Epidermal melanocyte (primary cell): ENCODE measurements at regions not wholly inside any gene's neighbourhood (a gene's known extent, or its start where the extent isn't known, plus 50 kb on each side); places are given as distances from the start of the nearest gene placed in this dataset.
"Not testable (repeated sequence)": the region's sequence is repeated elsewhere in the genome, so short reads cannot be mapped to it uniquely, and the experiment has no call there.

ENCODE experiments used
- DNase-seq: peaks from one replicate; pipeline ENCODE4 v3.0.0; 2011; ENCODE audit warnings: low spot score; ENCODE audit not compliant: insufficient read length

GRCh38 chr4:42282081-42282901 lies 115.0 kb upstream of the SHISA3 start:
- DNase-seq = peak; percentile 60

DNA sequence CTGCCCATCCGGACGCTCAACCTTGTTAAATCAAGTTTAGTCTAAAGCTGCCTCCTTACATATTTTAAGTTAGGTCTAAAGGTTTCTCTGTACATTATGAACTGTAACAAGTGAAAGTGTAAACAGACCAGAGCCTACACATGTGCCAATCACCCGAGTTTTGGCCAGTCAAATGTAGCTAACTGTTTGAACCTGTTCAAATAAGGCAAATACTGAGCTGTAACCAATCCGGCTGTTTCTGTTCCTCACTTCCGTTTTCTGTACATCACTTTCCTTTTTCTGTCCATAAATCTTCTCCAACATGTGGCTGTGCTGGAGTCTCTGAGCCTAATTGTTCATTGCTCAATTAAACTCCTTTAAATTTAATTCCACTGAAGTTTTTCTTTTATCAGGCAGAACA lies 113.3 kb upstream of the SHISA3 start:
- DNase-seq = no peak

DNA sequence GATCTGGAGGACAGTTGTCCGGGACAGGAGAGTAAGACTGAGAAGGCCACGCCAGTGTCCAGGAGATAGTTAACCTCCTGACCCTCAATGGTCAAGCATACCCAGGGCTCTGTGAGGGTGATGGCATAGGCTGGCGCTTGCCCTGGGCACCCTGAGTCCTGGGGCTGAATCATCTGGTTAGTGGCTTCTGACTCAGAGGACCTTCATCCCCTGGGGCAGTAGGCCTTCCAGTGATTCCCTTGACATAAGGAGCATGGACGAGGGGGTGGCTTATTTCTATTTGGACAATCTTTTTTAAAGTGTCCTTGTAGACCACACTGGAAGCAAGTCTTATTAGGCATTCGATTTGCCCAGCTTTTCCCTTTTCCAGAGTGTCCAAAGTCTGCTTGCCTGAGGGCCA lies 108.4 kb upstream of the SHISA3 start:
- DNase-seq = not testable (repeated sequence)

DNA sequence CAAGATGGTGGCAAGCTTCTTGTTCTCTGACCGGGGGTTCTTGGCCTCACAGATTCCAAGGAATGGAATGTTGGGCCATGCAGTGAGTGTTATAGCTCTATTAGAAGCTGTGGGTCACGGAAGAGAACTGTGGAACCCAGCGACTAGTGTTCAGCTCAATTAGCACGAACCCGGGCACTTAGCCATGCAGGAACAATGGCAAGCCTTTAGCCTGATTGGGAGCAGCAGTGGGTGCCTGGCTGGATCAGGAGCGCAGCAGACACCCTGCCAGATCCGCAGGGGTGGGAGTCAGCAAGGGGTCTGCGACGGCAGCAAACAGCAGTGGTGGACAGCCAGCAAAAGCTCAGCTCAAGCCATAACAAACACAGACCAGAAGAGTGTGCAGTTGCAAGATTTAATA lies 105.1 kb upstream of the SHISA3 start:
- not testable (repeated sequence) for DNase-seq

DNA sequence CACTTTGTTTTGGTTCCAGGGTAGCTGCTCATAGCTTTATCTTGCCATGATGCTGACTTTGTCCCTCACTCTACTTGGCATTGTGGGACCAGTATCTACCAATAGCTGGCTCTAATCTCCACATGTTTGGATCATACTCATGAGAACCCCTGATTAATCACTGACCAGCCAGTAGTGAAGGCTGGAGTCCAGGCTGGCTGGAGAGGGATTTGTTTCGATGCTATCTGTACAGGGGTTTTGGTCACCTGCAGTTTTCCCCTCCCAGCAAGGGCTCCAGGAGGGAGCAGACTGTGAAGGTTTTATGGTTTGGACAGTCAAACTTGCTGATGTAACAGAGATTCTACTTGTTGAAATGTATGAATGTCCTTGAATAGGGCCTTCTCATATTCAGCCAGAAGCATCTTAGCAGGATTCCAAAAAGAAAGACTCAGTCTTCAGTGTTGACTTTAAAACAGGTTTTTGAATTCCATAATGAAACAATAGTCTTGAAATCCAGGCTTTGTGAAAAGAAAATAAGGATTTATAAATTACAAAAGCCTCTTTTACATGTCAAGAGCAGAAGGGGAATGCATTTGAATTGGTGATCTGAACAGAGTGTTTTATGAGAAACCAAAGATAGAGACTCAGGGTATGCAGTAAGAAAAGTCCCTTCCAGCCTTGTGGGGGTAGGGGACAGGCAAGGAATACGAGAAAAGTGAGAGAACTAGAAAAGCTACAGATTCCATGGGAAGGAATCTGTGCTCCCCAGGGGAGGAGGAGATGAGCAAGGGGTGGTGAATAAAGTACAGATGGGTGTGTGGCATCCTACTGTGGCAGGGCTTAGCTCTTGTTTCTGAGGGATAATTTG lies 103.1 kb upstream of the SHISA3 start:
- no peak for DNase-seq

DNA sequence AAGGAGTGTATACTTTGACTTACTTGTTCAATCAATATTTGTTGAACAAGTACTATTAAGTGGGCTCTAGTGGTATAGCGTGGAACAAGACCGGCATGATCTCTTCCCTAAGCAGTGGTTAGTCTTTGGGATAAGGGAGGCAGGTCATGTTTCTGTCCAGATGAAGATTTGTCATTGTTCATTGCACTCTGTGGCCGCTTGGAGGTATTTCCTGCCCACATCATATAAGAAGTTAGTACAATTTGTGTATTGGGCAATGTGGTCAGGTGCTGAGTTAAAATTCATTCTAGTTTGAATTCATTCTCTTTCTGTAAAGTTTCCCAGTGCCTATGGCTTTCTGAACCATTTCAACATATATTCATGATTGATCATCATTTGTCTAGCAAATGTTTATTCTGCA lies 101.1 kb upstream of the SHISA3 start:
- DNase-seq = no peak

DNA sequence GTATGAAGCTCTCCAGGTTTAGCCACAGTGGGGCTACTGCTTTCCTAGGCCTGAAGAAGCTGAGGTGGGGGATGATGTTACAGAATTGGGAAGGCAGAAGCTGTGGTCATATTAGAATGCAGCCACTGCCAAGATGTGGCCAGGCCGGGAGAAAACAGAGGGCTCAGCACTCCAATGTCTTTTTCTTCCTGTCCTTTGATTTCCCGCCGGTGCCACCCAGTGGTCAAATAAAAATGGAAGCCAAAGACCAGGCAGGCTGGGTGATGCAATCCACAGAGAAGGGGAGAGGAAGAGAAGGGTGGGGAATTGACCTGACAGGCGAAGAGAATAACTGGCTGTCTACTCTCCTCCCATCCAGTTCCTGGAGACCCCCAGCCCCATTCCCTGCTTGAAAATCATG lies 94.9 kb upstream of the SHISA3 start:
- no peak for DNase-seq

GRCh38 chr4:42306221-42307109 lies 90.8 kb upstream of the SHISA3 start:
- no peak for DNase-seq

- DNase-seq = no peak
These were observed 89.0 kb upstream of the SHISA3 start for GRCh38 chr4:42308247-42308646.

GRCh38 chr4:42309361-42310260 lies 87.7 kb upstream of the SHISA3 start:
- DNase-seq = no peak

- no peak for DNase-seq
These were observed 86.9 kb upstream of the SHISA3 start for GRCh38 chr4:42310358-42310757.

GRCh38 chr4:42310806-42311205 lies 86.5 kb upstream of the SHISA3 start:
- DNase-seq = no peak

GRCh38 chr4:42311591-42311990 lies 85.7 kb upstream of the SHISA3 start:
- no peak for DNase-seq

DNA sequence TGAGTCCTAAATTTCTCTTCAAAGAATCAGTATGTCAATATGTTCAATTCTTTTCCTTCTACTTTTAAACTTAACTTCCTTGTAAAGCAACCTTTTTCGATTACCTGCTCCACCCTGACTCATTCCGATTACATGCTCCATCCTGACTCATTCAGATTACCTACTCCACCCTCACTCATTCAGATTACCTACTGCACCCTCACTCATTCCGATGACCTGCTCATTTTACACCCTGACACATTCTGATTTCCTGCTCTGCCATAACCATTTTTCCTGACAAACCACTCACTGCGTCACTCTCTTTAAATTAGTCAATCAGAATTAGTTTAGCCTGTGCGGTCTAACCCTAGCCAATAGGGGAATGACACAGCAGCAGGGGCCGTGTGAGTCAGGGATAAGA lies 83.9 kb upstream of the SHISA3 start:
- DNase-seq = not testable (repeated sequence)

- no peak for DNase-seq
These were observed 83.4 kb upstream of the SHISA3 start for GRCh38 chr4:42313872-42314271.

GRCh38 chr4:42315231-42315630 lies 82.1 kb upstream of the SHISA3 start:
- no peak for DNase-seq

DNA sequence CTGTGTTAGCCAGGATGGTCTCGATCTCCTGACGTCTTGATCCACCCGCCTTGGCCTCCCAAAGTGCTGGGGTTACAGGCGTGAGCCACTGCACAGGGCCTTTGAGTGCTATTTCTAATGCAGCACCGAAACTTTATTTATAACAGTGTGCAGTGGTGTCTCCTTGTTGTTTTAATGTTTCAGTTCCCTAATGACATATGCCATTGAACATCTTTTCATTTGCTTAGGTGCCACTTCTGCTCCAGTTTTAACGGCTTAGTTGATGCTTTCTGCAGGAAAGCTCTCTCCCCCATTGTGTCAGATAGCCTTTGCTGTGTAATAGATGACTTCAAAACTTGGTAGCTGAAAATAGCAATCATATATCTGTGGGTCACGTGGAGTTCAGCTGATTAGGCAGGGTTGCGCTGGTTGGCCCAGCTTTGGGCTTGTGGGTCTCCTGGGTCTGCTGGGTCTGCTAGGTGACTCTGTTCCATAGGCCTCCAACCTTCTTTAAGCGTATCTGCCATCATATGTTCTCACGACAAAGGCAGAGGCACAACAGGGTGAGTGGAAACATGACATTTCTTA lies 76.4 kb upstream of the SHISA3 start:
- DNase-seq = no peak

DNA sequence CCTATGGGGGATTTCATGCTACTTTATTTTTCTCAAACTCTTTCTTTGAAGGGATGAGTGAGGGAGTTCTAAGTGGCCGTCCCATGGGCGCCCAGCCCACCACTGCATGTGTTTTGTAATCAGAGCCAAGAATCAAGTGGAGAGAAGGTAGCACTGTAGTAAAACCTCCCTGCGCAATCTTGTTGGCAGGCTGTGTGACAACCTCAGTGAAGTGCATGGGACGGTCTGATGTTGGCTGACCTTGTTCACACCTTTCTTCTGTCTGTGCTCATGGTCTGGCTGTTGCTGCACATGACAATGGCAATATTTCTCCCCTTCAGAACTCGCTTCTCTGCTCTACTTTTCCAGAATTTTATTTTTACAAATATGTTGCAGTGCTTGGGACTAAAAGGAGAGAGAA lies 71.2 kb upstream of the SHISA3 start:
- no peak for DNase-seq

DNA sequence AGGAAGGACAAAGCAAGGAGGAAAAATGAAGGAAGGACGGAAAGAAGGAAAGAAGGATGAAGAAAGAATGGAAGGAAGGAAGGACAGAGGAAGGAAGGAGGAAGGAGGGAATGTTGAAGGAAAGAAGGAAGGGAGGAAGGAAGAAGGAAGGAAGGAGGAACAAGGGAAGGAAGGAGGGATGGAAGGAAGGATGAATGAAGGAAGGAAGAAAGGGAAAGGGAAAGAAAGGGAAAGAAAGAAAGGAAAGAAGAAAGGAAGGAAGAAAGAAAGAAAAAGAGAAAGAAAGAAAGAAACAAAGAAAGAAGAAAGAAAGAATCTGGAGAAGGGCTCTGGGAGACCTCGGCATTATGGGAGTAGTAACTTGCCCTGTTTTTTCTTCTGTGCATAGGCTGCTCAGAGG lies 70.8 kb upstream of the SHISA3 start:
- DNase-seq = no peak

DNA sequence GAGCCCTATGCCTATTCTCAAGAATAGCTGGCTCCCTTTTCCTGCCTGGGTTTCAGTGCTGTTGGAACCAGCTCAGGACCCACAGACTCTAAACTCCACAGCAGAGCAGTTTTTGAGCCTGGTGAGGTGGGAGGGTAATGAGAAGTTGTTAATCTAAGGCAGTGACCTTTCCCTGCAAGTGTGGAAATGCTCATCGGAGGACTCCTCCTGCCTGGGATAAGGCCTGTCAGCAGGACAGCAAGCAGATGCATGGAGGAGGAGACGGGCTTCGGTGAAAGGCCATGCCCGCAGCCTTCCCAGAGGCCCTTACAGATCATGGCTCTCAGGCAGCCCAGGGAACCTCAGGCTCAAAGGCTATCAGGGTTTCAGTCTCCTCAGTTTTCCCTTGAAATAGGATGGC lies 70.0 kb upstream of the SHISA3 start:
- no peak for DNase-seq
